Activated CD8-positive, alpha-beta T cell treated with anti-CD3 and anti-CD28 coated beads, Interleukin-2, amount 10 ng/mL, durations not matched to agents 7 days and 5 days (primary cell): ENCODE measurements at regions not wholly inside any gene's neighbourhood (a gene's known extent, or its start where the extent isn't known, plus 50 kb on each side); places are given as distances from the start of the nearest gene placed in this dataset.
A peak's percentile ranks its signal among the peaks of the same experiment; 100 is the strongest.

Experiments
- ATAC-seq: fragments of 150-1000 bp; cut with Tn5 transposase; one replicate; pipeline ENCODE4 v1.10.0; 2021; ENCODE audit warnings: moderate library complexity
- CTCF ChIA-PET: fragments of 350-600 bp; sonication (Branson Sonifier 250); formaldehyde crosslinking; loops from one replicate; lab custom pipeline; 2021; ENCODE audit warnings: antibody characterized with exemption; lab: Charles Lee
- POLR2A ChIA-PET: fragments of 350-600 bp; sonication (Branson Sonifier 250); formaldehyde crosslinking; loops from one replicate; lab custom pipeline; 2021; ENCODE audit warnings: antibody characterized with exemption; lab: Charles Lee
- DNase-seq: peaks from one replicate; pipeline ENCODE4 v3.0.0-alpha.2; 2020
- H3K27ac Mint-ChIP-seq: one replicate; pipeline ENCODE4 v1.8.0; 2021; ENCODE audit warnings: mild to moderate bottlenecking, mixed read lengths
- H3K27me3 Mint-ChIP-seq: one replicate; pipeline ENCODE4 v1.8.0; 2021; ENCODE audit warnings: low read depth, mixed read lengths
- H3K36me3 Mint-ChIP-seq: one replicate; pipeline ENCODE4 v1.8.0; 2021; ENCODE audit warnings: low read depth, mixed read lengths
- H3K4me1 Mint-ChIP-seq: one replicate; pipeline ENCODE4 v1.8.0; 2021; ENCODE audit warnings: low read depth, mixed read lengths
- H3K4me3 Mint-ChIP-seq: one replicate; pipeline ENCODE4 v1.8.0; 2021; ENCODE audit warnings: mild to moderate bottlenecking, mixed read lengths
- H3K9me3 Mint-ChIP-seq: one replicate; pipeline ENCODE4 v1.8.0; 2022; ENCODE audit warnings: mixed read lengths; ENCODE audit not compliant: insufficient read depth

- Mint-ChIP-seq H3K4me1 (peaks cover 78% of the 10 kb centered on the region), H3K27ac (peak overlapping the region; percentile 51), H3K9me3 (peaks cover 3% of the 10 kb centered on the region), H3K36me3 (peaks cover 16% of the 10 kb centered on the region), H3K4me3 (no peak overlapping the region), H3K27me3 (no peaks in the 10 kb centered on the region)
- ATAC-seq (peak; percentile 16), DNase-seq (no peak)
- ChIA-PET POLR2A (interaction anchor here (1.6 to 13.5 kb wide), 5 partner anchors 8 to 78 kb away, joined by 5 to 261 read pairs (median 9); partner anchors contain the start of gene STK17B), CTCF (interaction anchor here (0.6 to 6.9 kb wide), 11 partner anchors 8 to 171 kb away, joined by 3 to 65 read pairs (median 3); no protein-coding TSS in a partner anchor)
These were observed 77.2 kb upstream of the STK17B start for GRCh38 chr2:196248467-196249094.

- ChIA-PET POLR2A (interaction anchor here (0.7 to 13.5 kb wide), 6 partner anchors 9 to 79 kb away, joined by 3 to 261 read pairs (median 8); partner anchors contain the start of gene STK17B), CTCF (interaction anchor here (0.6 to 6.9 kb wide), 8 partner anchors 8 to 172 kb away, joined by 3 to 65 read pairs (median 3); no protein-coding TSS in a partner anchor)
- no peaks in the 10 kb centered on the region for H3K27me3 Mint-ChIP-seq
- peaks cover 76% of the 10 kb centered on the region for H3K4me1 Mint-ChIP-seq
- no peak overlapping the region for H3K27ac Mint-ChIP-seq
- no peak overlapping the region for H3K4me3 Mint-ChIP-seq
- H3K9me3 Mint-ChIP-seq, result peaks cover 3% of the 10 kb centered on the region
- ATAC-seq, result no peak
- peaks cover 19% of the 10 kb centered on the region for H3K36me3 Mint-ChIP-seq
- DNase-seq, result no peak
These were observed 77.8 kb upstream of the STK17B start for GRCh38 chr2:196249171-196249570.

- Mint-ChIP-seq H3K27ac (peak overlapping the region; percentile 65), H3K9me3 (peaks cover 3% of the 10 kb centered on the region), H3K27me3 (no peaks in the 10 kb centered on the region), H3K4me3 (no peak overlapping the region), H3K4me1 (peaks cover 77% of the 10 kb centered on the region), H3K36me3 (peaks cover 19% of the 10 kb centered on the region)
- DNase-seq, result no peak
- POLR2A ChIA-PET, result interaction anchor here (0.7 to 13.5 kb wide), 4 partner anchors 9 to 79 kb away, joined by 3 to 261 read pairs (median 15); partner anchors contain the start of gene STK17B
- ATAC-seq, result peak; percentile 64
- CTCF ChIA-PET, result interaction anchor here (6.9 kb wide), 1 partner anchor 11 kb away, joined by 65 read pairs; no protein-coding TSS in a partner anchor
These were observed 78.5 kb upstream of the STK17B start for GRCh38 chr2:196249860-196250259.

GRCh38 chr2:196251132-196251531 is 79.8 kb upstream of the STK17B start:
- ChIA-PET CTCF (interaction anchor here (0.9 to 1.0 kb wide), 2 partner anchors 9 to 10 kb away, joined by 4 read pairs; no protein-coding TSS in a partner anchor), POLR2A (interaction anchor here (0.6 to 1.4 kb wide), 5 partner anchors 9 to 1094 kb away, joined by 3 to 4 read pairs (median 3); no protein-coding TSS in a partner anchor)
- Mint-ChIP-seq H3K27ac (peak overlapping the region; percentile 16), H3K36me3 (peaks cover 19% of the 10 kb centered on the region), H3K4me3 (no peak overlapping the region), H3K4me1 (peaks cover 66% of the 10 kb centered on the region), H3K27me3 (no peaks in the 10 kb centered on the region), H3K9me3 (peaks cover 3% of the 10 kb centered on the region)
- ATAC-seq, result peak; percentile 28
- no peak for DNase-seq

GRCh38 chr2:196252408-196253115 is 81.2 kb upstream of the STK17B start:
- ChIA-PET POLR2A (interaction anchor here (0.8 to 1.6 kb wide), 6 partner anchors 8 to 81 kb away, joined by 3 to 7 read pairs (median 4); partner anchors contain the start of gene STK17B), CTCF (interaction anchor here (1.0 to 1.9 kb wide), 4 partner anchors 8 to 24 kb away, joined by 3 to 5 read pairs (median 4); no protein-coding TSS in a partner anchor)
- Mint-ChIP-seq H3K4me3 (no peak overlapping the region), H3K36me3 (peaks cover 26% of the 10 kb centered on the region), H3K4me1 (peaks cover 77% of the 10 kb centered on the region), H3K9me3 (peaks cover 3% of the 10 kb centered on the region), H3K27ac (no peak overlapping the region), H3K27me3 (no peaks in the 10 kb centered on the region)
- DNase-seq (no peak), ATAC-seq (no peak)

- Mint-ChIP-seq H3K36me3 (peaks cover 29% of the 10 kb centered on the region), H3K9me3 (peaks cover 3% of the 10 kb centered on the region), H3K27ac (no peak overlapping the region), H3K4me1 (peaks cover 77% of the 10 kb centered on the region), H3K27me3 (no peaks in the 10 kb centered on the region), H3K4me3 (no peak overlapping the region)
- no peak for ATAC-seq
- no peak for DNase-seq
- ChIA-PET POLR2A (interaction anchor here (1.2 to 1.6 kb wide), 2 partner anchors 11 to 82 kb away, joined by 3 to 6 read pairs; partner anchors contain the start of gene STK17B), CTCF (interaction anchor here (1.0 to 1.9 kb wide), 4 partner anchors 9 to 23 kb away, joined by 3 to 5 read pairs (median 4); no protein-coding TSS in a partner anchor)
These were observed 81.7 kb upstream of the STK17B start for GRCh38 chr2:196253116-196253480.

GRCh38 chr2:196256585-196256984 is 85.2 kb upstream of the STK17B start:
- Mint-ChIP-seq H3K4me1 (peaks cover 70% of the 10 kb centered on the region), H3K27me3 (no peaks in the 10 kb centered on the region), H3K27ac (no peak overlapping the region), H3K9me3 (peaks cover 3% of the 10 kb centered on the region), H3K4me3 (no peak overlapping the region), H3K36me3 (peaks cover 27% of the 10 kb centered on the region)
- CTCF ChIA-PET, result interaction anchor here (0.9 to 1.4 kb wide), 5 partner anchors 9 to 20 kb away, joined by 3 to 6 read pairs (median 5); no protein-coding TSS in a partner anchor
- ATAC-seq (no peak), DNase-seq (no peak)
- POLR2A ChIA-PET, result interaction anchor here (0.6 to 8.6 kb wide), 3 partner anchors 13 to 45 kb away, joined by 3 to 261 read pairs (median 4); no protein-coding TSS in a partner anchor

- no peak overlapping the region for H3K4me3 Mint-ChIP-seq
- H3K9me3 Mint-ChIP-seq, result peaks cover 3% of the 10 kb centered on the region
- DNase-seq (no peak), ATAC-seq (no peak)
- ChIA-PET POLR2A (interaction anchor here (0.6 to 8.6 kb wide), 2 partner anchors 13 to 36 kb away, joined by 4 to 261 read pairs; no protein-coding TSS in a partner anchor), CTCF (interaction anchor here (0.6 to 1.4 kb wide), 6 partner anchors 8 to 19 kb away, joined by 3 to 6 read pairs (median 4); no protein-coding TSS in a partner anchor)
- peaks cover 26% of the 10 kb centered on the region for H3K36me3 Mint-ChIP-seq
- H3K27ac Mint-ChIP-seq, result no peak overlapping the region
- H3K27me3 Mint-ChIP-seq, result no peaks in the 10 kb centered on the region
- H3K4me1 Mint-ChIP-seq, result peaks cover 69% of the 10 kb centered on the region
These were observed 85.7 kb upstream of the STK17B start for GRCh38 chr2:196257086-196257485.

- no peak overlapping the region for H3K4me3 Mint-ChIP-seq
- ATAC-seq (no peak), DNase-seq (no peak)
- peaks cover 29% of the 10 kb centered on the region for H3K36me3 Mint-ChIP-seq
- peaks cover 69% of the 10 kb centered on the region for H3K4me1 Mint-ChIP-seq
- H3K9me3 Mint-ChIP-seq, result no peaks in the 10 kb centered on the region
- no peaks in the 10 kb centered on the region for H3K27me3 Mint-ChIP-seq
- ChIA-PET POLR2A (interaction anchor here (0.7 to 8.6 kb wide), 4 partner anchors 15 to 98 kb away, joined by 3 to 275 read pairs (median 199); partner anchors contain the start of gene STK17B), CTCF (interaction anchor here (4.8 to 5.9 kb wide), 3 partner anchors 12 to 88 kb away, joined by 26 to 66 read pairs (median 65); partner anchors contain the start of gene STK17B)
- no peak overlapping the region for H3K27ac Mint-ChIP-seq
These were observed 87.0 kb upstream of the STK17B start for GRCh38 chr2:196258407-196258806.

GRCh38 chr2:196259507-196260481 is 88.4 kb upstream of the STK17B start:
- Mint-ChIP-seq H3K4me1 (peaks cover 74% of the 10 kb centered on the region), H3K36me3 (peaks cover 29% of the 10 kb centered on the region), H3K27ac (peak overlapping the region; percentile 88), H3K4me3 (peak overlapping the region; percentile 74), H3K27me3 (no peaks in the 10 kb centered on the region), H3K9me3 (no peaks in the 10 kb centered on the region)
- ATAC-seq (peak; percentile 54), DNase-seq (peak; percentile 62)
- POLR2A ChIA-PET, result interaction anchor here (0.6 to 8.6 kb wide), 23 partner anchors 8 to 1050 kb away, joined by 3 to 275 read pairs (median 11); partner anchors contain the start of gene STK17B
- CTCF ChIA-PET, result interaction anchor here (0.7 to 5.9 kb wide), 25 partner anchors 9 to 1271 kb away, joined by 3 to 66 read pairs (median 5); partner anchors contain the start of gene STK17B
